GM19240 (cell line): ENCODE measurements at regions not wholly inside any gene's neighbourhood (a gene's known extent, or its start where the extent isn't known, plus 50 kb on each side); places are given as distances from the start of the nearest gene placed in this dataset.

ENCODE experiments used
- DNase-seq: peaks from one replicate; pipeline ENCODE4 v3.0.0; 2011; ENCODE audit warnings: low spot score; ENCODE audit not compliant: insufficient read length

- DNase-seq, result no peak
These were observed 272.2 kb upstream of the NPVF start for GRCh38 chr7:25500393-25500921.

- DNase-seq, result no peak
These were observed 275.0 kb upstream of the NPVF start for GRCh38 chr7:25503306-25503705.

DNA sequence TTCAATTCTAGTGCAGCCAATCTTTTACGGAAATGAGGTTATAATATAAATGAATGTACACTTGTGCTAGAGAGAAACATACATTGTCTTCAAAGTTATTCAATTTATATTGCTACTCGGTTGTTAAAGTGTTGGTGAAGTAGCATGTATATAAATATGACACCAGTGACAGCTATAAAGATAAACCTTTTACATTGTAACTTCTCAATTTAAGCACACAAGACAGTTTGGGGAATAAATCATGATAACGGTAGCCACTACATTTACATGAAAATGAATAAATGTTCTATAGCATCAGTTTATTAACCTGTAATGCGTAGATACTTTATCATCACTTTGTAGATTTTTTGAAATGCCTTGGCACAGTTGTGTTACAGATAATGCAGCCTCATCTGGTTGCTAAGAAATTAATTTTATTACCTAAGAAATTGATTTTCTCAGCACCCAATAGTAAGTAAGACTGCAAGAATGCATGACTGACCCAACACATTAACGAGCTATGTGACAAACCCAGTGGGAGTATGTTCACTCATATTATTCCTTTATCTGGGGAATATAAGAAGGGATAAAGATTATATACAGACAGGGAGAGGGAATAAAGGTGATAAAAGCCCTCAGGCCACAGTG, 283.9 kb upstream of the NPVF start:
- no peak for DNase-seq

DNA sequence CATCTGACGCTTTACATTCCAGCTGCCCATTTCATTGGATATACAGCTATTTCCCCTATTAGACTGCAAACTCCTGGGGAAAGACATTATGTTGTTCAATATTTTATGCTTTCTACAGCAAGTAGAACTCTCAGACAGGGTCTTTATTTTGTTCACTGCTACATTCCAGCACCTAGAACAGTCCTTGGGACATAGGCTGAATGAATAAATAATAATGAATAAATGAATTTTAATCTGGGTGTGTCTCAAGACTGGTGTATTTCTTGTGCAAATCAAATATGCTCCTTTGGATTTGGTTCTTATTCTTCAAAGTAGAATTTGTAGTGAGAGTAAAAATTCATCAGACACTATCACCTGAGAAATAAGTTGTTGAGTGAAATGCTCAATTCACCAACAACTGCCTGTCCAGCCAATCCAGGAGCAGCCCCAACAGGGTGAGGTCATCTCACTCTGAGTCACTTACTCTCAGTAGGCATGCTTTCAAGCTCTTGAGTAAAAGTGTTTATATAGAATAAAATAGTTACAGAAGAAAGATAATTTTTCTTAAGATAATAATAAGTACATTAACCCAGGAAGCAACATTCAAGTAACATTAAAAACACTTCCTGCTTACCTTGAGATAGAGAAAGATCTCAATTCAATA, 287.5 kb upstream of the NPVF start:
- no peak for DNase-seq

- no peak for DNase-seq
These were observed 289.6 kb upstream of the NPVF start for GRCh38 chr7:25517906-25518305.

GRCh38 chr7:25520017-25520416, 291.7 kb upstream of the NPVF start:
- DNase-seq, result no peak

DNA sequence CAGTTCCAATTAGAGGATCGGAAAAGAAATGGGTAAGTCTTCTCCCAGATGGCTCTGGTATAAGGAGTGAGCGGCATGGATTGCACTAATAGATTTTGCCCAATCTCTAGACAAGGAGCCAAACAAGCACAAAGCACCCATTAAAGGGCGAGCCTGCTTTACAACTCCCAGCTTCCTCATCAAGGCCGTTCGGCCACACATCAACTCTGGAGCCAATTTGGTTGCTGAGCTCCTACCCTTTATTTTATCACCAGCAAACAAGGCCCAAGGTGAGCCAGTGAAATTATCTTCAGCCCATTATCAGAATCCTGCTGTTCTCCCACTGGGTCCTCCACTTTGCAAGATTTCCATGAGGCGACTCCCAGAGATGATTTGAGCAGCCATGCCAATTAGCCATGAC, 292.2 kb upstream of the NPVF start:
- no peak for DNase-seq

DNA sequence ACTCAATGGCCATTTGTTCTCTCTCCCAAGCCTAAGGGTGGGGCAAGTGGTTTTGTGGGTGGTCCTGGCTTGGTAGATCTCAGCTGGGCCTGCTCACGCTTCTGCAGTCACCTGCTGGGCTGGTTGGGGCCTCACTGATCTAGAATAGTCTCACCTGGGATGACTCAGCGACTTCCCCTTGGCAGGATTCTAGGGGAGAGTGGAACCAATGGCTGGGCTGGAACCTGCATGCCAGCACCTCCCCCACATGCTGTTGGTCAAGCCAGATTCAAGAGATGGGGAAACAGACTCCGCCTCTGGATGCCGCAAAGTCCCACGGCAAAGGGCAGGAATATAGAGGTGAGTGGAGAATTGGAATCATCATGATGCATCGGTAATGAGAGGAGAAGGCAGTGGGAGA, 292.9 kb upstream of the NPVF start:
- no peak for DNase-seq

GRCh38 chr7:25522727-25523126, 294.4 kb upstream of the NPVF start:
- DNase-seq, result no peak

DNA sequence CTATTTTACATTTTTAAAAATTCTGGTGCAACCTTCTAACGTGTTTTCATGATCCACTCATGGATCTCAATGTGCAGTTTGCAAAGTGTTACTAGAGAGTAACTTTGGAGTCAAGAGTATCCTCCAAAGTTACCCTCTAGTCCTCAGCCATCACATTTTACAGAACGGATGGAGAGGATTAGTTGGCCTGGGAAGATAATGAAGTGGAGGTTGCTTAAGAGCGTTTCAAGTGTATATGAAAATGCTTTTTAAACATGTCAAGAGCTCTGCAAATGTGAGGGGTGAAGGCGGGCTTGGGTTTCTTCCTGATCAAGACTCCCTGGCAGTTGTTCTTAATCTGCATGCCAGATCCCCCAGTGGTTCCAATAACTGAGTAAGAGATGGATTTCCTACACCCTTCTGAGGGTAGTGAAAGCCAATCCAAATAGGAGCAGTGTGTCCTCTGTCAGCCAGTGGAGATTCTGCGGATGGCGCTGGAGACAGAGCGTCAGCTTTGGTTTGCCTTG, 299.4 kb upstream of the NPVF start:
- DNase-seq, result no peak

GRCh38 chr7:25529320-25529719, 301.0 kb upstream of the NPVF start:
- DNase-seq, result no peak

DNA sequence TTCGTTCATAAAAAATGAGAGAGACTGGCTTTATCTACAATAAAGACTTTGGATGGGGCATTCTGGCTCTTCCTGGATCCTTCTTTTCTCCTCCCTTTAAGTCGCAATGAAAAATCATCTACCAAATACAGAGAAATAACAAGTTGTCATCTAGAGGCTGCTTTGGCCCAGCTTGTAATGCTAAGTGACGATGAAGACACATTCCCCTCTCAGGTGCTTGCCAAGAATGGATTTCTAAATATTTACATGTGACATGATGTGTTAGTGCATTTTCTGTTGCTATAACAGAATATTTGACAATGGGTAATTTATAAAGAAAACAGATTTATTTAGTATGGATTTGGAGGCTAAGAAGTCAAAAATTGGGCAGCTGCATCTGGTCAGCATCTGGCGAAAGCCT, 308.6 kb upstream of the NPVF start:
- DNase-seq, result no peak

DNA sequence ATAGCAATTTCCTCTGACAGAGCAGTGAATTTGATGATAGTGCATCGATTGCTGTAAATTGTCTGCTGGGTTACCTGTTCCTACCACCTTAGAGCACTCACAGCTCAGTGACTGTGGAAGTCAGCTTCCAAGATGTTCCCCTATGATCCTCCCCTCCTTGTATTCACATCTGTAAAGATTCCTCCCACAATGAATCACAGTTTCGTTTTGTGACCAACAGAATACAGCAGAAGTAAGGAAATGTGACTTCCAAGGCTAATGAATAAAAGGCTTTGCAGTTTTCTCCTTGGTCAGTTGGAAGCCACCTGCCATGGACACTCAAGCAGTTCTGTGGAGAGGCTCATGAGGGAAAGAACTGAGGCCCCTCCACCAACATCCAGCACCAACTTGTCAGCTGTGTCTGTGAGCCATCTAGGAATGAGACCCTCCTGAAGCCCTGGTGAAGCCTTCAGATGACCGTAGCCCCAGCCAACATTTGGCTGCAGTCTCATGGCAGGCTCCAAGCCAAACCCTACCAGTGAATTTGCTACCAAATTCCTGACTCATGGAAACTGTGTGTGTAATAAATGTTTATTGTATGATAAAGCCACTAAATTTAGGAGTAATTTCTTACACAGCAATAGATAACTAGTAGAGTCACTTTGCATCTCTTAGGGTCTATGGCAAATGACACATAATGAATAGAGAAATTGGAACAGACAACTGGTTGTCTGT, 309.5 kb upstream of the NPVF start:
- no peak for DNase-seq

- DNase-seq, result no peak
These were observed 313.0 kb upstream of the NPVF start for GRCh38 chr7:25541094-25541821.

- no peak for DNase-seq
These were observed 313.6 kb upstream of the NPVF start for GRCh38 chr7:25541877-25542276.

DNA sequence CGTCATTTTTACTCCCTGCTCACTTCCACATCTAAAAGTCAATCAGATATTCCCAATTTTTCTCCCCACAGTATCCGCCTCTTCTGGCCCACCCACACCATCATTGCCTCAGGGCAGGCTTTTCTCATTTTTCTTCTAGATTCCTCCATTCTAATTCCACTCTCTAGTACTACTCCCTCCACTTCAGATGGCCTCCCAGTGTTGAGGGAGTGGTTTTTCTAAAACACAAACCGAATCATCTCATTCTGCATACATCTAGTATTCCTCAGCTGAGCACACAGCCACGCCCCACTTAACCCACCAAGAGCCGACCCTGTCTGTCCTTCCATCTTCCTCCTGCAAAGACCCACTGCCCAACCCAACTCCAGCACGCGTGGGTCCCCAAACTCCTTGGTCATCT, 314.9 kb upstream of the NPVF start:
- no peak for DNase-seq

DNA sequence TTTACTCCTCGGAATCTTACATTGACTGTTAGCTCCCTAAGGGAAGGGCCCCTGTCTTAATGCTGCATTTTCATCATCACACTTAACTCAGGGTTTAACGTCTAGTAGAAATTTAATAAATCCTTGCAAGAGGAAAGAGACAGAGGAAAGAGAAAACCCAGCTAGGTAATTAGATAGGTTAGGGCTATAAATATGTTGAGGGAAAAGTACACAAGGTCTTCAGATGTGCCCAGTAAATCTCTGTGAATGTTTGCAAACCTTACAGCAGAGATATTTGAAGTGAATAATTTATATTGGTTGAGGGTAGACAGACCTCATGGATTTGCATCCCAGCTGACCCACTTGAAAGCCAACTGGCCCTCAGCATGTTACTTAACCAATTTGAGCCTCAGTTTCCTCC, 315.5 kb upstream of the NPVF start:
- DNase-seq, result no peak

GRCh38 chr7:25544254-25544653, 316.0 kb upstream of the NPVF start:
- DNase-seq, result no peak

GRCh38 chr7:25545124-25546008, 317.1 kb upstream of the NPVF start:
- no peak for DNase-seq

DNA sequence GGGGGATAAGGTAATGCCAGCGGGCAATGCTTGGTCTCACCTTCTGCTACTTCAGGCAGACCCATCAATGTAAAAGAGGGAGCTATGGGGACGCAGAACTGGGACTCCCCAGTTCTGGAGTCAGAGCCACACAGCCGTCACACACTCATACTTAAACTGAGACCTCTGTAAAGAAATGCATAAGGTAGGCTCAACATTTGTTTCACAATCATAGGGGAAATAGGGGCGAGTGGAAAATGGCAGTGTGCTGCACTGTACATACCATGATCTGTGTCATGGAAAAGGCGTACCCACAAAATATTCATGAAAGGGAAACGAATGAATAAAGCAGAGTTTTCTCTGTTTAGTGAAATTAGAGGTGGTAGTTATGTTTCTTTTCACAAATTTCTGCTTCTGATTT, 318.0 kb upstream of the NPVF start:
- DNase-seq, result no peak
